Kidney tubule cell (primary cell): ENCODE measurements at regions not wholly inside any gene's neighbourhood (a gene's known extent, or its start where the extent isn't known, plus 50 kb on each side); places are given as distances from the start of the nearest gene placed in this dataset.
A peak's percentile ranks its signal among the peaks of the same experiment; 100 is the strongest.

ENCODE experiments used
- DNase-seq: peaks from one replicate; pipeline ENCODE4 v3.0.0-alpha.2; 2018; ENCODE audit warnings: low spot score

DNA sequence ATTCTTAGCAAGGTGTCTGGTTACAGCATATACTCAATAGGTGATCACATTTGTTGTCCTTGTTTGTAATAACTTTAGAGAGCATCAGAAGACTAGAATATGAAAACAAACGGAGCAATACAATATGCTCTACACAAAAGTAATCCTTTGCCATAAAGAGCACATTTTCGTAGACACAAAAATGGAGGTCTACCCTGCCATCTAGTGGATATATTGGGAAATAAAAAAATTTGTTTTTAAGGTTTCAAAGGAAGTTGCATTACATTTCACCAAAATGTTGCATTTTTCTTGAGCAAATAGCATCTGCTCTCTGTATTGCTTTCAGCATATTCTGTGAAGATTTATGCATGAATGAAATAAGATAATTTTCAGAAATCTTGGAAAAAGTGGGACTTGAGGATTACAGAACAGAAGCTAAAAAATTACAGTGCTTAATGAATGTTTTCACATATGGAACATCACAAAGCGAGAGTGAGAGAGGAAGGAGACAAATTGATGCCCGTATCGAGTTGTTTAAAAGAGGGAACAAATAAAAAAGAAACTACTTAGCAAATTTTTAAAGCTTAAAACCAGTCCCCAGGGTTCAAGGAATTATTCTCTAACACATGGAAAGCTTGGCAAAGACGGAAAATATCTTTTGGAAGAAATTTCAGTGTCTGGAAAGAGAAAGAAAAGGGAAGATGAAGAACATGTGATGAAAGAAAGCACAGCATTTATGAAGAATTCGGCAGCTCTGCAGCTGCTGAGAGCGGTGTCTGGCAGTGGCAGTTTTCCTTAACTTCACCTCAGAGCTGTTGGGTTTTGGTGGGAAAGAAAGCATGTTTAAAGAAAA lies 390.1 kb downstream of the ANKRD50 start:
- DNase-seq: peak; percentile 36

DNA sequence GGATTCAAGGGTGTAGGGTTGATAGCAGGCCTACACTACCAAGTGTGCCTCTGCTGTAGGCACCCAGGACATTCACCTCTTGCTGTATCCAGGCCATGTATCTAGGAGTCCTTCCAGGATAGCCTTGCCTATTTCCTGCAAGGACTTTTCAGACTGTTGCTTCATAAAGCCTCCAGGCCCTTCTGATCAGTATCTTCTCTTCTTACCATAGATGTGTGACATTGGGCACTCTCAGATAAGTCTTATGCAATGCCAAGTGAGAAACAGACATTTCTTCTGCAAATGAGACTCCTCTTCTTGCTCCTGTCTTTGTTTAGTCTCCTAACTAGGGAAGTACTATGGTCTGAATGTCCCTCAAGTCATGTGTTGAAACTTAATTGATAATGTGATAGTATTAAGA lies 386.8 kb downstream of the ANKRD50 start:
- DNase-seq: no peak

DNA sequence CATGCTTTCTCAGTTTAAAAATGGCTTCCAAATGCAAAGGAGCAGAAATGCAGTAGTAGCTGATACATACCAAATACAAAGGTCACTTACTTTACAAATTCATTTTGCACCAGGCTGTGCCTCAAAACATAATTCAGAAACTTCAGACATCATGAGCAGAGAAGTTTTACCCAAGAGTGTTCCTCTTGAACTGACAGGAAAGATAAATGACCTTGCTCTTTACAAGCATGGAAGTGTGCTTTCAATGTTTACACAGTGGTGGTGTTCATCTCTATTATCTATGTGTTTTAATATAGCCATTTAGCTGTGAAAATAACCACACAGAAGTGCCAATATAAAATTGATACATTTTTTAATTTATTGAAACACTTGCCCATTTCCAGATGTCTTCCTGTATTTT lies 383.4 kb downstream of the ANKRD50 start:
- DNase-seq: no peak

DNA sequence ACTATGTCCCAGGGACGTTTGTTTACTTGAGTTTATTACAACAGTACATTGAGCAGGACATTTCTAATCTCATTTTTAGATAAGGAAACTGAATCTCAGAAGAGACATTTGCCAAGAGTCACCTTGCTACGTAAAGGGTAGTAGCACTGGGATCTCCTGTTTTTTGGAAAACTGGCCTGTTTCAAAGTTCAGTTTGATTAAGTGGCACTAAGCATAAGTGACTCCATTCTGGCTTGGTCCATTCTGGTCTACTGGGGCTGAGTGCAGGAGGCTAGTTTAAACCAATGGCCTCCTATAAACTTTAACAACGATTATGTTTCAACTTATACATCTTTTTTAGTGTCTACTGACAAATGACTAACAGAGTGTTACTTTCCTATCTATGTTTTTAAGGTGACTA lies 382.5 kb downstream of the ANKRD50 start:
- DNase-seq: no peak

DNA sequence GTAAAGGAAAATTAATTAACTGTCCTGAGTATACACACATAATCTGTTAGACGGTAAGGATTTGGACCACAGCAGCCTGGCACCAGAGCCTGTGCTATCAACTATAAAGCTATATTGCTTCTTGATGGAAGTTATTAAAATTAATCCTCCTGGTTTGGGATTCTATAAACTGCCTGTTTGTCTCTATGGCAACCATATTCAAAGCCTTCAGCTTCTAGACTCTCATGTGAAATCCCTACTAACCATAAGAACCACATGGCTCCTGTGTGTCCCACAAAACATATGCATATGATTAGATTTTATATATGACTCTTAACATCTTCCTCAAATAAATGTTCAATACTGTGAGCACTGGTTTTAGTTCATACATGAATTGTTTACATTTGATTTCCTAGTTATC lies 380.8 kb downstream of the ANKRD50 start:
- DNase-seq: no peak

DNA sequence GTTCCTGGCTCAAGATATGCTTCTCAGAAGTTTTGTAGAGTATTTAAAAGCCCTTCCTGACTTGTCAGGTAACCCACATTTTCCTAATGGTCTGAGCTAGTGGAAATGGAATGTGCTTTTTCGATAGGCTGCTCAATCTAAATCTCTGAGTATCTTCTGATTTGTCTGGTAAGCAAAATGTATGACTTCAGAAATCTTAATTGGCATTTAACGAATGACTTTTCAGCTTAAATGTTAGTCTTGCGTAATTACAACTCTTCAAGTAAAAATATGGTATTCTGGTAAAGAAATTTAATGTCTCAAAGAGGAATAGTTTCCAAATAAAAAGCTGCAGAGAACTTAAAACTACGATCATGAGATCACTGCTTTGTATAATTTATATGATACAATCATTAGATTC lies 379.1 kb downstream of the ANKRD50 start:
- DNase-seq: no peak

DNA sequence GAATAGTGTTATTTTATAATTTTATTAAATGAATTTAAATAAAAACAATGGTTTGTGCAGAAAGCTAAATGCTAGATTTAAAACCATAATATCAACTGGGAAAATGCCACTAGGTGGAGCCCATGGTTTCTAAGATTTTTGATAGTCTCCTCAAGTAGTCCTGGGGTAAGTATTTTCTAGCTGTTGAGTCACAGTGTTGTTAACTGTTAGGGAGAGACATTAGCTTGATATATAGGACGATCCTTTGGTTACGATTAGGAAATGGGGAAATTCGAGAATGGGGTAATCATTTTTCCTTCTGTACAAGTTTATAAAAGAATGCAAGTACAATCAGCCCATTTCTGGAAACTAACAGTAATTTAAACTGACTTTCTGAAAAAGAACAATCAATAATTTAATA lies 378.4 kb downstream of the ANKRD50 start:
- DNase-seq: peak; percentile 73

DNA sequence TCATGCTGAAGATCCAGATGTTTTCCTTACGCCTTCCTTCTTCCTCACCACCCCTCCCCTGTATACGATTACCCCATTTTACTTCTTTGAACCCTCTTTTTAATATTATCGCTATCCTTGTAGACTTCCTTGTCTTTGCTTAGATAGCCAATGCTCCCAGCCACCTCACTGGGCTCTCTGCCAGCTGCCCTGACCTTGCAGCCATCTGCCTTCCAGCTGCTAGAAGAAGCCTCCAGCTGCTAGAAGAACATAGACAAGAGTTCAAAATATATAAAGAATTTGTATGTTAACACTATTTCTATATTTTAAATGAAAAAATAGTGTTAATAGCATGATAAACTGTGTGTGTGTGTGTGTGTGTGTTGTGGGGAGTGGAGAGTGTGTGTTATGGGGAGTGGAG lies 374.7 kb downstream of the ANKRD50 start:
- no peak for DNase-seq

DNA sequence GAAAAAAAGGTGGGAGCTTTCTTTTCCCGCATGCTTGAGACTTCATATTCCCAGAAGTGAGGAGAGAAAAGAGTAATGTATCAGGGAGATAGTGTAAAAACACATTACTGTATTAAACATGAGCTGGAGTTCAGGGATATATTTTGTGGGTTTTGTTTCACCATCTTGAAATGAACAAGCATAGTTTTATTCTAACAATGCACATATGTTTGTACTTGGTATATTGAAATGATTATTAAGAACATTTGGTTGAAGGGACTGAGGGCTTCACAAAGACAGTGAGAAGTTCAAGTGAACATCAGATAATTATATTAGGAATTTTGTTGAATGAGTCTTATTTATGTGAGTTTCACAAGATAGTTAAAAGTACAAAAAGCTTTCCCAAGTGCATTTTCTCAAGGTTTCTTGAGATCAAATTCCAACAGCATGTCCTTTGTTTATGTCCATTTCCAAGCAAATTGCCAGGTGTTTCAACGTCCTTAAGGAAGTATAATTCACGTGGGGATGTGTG lies 368.8 kb downstream of the ANKRD50 start:
- DNase-seq: no peak

DNA sequence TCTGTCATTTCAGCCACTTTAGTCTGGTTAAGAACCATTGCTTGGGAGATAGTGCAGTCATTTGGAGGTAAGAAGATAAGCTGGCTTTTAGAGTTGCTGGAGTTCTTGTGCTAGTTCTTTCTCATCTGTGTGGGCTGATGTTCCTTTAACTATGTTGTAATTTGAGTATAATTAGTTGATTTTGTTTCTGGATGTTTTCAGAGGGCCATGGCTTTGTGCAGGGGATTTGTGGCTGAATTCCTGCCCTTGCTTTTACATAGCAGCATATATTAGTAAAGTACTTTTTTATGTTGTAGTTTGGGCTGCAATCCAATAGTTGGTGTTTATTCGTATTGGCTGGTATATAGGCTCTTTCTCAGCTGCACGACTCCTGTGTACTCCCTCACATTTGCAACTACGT lies 339.6 kb downstream of the ANKRD50 start:
- no peak for DNase-seq

DNA sequence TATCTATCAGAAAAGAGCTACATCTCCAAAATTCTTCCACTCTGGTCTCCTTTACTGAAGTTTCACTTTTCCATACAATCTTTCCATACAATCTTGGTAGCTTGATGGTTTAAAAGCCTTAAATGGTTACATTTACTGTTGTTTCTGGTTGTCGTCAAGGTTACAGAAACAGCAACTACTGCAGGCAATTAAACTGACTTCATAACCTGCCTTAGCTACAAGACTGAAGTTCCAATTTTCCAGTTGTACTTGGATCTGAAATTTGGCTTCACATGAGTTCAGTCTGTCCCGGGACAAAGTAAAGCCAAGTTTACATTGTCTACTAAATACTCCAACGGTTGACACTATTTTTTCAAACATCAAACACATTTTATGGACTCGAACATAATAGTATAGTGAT lies 326.4 kb downstream of the ANKRD50 start:
- no peak for DNase-seq

DNA sequence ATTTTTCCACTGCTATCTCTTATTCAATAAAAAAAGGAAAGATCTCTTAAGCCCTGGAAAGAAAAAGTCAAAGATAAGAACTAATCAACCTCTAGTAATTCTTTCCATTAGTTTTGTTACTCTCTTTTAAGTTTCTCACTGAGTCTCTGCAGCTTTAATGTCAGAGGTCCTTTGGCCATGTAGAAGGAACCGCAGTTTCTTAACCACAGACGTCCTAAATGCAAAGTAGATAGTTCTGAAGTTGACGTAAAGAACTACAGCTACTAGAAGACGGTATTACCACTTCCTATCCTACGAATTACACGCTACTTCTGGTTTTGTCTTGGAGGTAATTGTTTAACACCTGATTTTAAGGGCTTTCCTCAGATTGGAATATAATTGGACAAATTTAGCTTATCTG lies 325.9 kb downstream of the ANKRD50 start:
- no peak for DNase-seq

DNA sequence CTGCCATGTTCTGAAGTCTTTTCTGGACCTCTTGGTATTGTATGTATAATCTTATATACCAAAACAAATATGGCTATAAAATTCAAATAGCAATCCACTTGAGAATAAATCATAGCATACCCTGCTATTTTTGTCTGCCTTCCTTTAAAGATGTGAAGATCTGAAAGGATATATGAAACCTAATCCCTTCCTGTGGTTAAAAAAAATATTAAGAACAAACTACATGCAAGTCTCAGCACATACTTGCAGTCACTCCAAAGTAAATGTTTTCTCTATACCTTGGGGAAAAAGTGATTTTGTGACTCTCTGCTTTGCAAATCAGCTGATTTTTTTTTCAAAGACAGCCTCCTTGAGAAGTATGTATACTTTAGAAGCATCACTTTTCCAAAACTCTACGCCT lies 322.9 kb downstream of the ANKRD50 start:
- DNase-seq: no peak

DNA sequence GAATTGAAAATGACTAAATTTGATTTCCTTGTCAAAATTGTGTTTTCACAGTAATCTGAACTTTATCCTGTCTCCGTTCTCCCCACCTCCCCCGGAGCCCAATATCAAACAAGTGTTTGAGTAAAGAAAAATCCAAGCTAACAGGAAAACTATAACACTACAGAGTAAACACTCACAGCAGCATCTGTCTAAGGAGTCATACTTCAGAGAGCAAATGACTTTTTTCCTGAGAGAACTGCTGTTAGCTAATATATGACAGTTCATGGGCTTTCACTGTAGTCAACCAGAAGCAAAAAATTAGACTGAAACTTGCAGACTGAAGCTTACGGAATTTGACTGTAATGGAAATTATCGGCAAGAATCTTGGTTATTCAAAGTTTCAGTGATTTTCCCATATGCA lies 321.7 kb downstream of the ANKRD50 start:
- DNase-seq: no peak

DNA sequence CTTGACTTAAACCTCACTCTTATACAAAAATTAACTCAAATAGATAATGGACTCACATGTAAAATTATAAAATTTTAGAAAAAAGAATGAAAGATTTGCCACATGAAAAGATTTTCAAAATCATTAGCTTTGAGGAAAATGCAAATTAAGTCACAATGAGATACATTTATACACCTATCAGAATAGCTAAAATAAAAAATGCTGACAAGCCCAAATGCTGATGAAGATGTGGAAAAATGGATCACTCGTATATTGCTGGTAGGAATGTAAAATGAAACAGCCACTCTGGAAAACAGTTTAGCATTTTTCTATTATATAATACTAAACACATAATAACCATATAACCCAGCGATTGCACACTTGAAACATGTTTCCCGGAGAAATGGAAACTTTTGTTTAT lies 316.2 kb downstream of the ANKRD50 start:
- no peak for DNase-seq

DNA sequence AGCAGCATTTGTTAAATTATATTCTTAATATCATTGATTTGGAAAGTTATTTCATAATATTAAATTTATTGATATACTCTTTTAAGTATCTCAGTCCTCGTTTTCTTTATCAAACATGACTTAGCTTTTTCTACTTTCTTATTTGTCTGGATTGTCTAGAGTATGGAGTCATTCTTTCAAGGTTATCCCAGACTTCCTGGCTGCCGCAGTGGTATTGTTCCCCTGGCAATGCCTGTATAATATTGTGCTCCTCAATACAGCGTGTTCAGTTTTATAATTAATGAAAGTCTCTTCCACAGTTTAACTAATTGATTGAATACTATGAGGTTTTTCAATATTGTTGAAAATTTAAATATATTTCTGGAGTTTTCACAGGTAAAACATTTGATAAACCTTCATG lies 310.9 kb downstream of the ANKRD50 start:
- no peak for DNase-seq

DNA sequence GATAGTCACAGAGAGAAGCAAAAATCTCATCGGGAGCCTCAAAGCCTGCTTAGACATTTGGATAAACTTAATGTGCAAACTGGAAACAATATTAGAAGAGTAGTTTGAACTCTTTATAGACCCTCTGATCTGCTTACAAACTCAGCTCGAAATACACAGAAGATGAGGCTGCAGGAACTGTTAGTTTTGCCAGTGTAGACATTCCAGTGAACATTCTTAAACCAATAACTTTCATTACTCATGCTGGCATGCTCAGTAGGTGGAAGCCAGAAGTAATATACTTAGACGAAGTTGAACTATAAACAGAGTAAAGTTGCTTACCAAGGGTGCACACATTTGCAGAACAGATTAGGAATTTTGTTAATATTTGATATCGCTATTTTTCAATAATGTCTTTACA lies 303.5 kb downstream of the ANKRD50 start:
- DNase-seq: peak; percentile 16

DNA sequence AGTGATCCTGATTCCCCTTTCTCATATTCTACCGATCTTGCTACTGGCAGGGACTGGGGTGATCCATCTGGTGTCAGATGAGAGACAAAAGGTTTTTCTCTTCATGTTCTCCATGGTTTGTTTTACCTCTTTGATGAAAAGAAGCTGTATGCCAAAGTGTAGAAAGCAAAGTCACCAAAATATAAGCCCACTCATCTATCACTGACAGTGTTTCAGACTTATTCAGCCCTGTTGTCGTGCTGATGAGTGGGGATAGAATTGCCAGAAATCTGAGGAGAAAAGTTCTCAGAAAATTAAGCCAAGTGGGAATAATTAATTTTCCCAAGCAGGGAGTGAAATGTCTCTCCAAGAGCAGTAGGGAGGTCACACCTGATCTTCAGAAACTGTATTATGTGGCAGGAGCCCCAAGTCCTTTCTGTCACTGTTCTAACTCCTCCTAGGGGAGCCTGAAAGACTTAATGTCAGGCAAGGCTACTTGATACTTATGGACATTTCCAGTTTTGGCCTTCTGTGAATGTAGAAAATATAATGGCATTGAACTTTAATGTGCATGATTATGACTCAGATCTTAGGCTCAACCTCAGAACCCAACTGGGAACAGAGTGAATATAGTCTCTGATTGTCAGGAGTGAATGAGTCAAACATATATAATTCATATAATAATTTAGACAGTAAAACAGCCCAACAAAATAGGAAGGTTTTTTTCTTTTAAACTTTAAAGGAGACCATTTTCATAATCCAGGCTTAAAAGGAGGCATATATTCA lies 298.1 kb downstream of the ANKRD50 start:
- no peak for DNase-seq

DNA sequence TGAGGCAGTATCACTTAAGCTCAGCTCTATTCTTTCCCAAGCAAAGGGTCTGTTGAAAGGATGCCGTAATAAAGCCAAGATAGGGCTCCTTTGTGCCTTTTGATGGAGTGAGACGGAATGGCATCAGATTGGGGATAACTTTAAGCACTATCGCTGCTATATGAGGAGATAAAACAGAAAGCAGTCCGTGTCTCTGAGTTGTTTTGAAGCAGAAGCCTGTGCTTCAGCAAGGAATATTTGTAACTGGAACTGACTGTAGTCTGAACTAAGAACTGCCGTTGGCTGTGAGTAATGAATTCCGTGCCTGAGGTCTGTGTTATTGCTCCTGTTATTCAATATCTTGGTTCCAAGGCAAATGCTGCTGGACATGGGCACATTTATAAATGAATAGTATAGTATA lies 297.4 kb downstream of the ANKRD50 start:
- no peak for DNase-seq

DNA sequence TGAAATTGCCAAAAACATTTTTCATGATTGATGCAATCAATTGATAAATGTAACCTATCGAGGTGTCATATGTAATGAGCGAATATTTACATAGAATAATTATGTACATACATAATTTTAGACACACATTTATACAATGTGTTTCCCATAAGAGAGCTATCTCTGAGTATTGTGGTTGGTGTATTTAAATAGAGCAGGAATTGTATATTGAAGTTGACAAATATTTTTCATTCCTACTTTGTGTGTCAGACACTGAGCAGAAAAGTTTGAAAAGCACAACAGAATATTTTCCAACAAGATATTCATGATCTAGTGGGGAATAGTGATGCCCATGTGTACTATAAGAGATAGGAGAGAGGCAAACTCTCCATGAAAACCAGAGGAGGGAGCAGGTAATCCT lies 295.2 kb downstream of the ANKRD50 start:
- no peak for DNase-seq

DNA sequence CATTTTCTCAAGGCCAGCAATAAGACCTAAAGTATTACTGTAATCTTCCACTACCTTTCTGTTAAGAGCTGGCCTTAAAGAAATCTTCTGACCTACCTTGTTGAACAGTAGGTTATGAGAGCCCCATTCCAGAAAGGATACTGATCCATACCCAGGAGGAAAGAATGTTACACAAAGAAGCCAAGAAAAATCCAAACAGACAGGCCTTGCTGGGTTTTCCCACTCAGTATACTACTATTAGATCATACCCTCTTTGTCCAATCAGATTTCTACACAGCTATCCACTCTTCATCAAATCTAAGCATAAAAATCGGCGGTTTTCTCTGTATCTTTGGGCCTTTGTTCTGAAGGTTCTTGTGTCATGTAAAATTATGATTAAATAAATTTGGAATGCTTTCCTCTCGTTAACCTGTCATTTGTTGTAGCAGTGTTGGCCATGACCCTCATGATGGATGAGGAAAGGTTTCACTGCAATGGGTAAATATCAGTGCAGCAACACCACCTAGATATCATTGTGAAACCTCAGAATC lies 292.3 kb downstream of the ANKRD50 start:
- DNase-seq: no peak

DNA sequence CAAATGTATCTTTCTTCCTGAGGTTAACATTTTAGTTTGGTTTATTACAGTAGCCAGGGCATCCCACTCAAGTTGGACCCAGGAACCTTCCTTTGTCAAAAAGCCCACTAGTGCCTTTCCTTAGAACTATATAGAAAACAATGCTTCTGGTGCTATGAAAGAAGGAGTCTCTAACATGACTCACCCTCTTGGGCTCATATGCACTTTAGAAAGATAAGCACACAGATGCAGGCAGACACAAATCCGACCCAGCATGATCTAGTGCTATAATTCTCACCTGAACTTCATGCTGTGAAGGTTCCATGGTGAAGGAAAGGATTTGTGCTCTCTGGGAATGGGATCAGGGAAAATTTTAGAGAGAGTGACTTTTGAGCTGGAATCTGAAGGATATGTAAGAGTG lies 289.4 kb downstream of the ANKRD50 start:
- DNase-seq: no peak

DNA sequence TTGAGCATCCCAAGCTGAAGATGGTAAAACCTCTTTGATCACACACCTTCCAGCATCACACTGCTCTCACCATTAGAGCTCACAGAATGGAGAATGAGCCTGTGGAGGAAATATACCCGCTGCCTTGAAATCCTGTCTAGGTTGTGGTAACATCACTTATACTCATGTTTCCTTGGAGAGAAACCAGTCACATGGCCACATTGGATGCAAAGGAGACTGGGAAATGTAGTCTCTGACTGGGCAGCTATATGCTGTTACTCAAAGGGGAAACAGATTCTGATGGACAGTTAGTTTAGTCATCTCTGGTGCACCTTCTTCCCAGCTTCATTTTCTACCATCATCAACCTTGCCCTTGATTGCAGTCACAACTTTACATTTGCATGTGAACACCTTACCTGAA lies 286.3 kb downstream of the ANKRD50 start:
- no peak for DNase-seq
